Hematopoietic multipotent progenitor cell treated with erythropoietin and hydrocortisone succinate and interleukin-3 and kit ligand, for 15 days (in vitro differentiated cells): ENCODE measurements at regions not wholly inside any gene's neighbourhood (a gene's known extent, or its start where the extent isn't known, plus 50 kb on each side); places are given as distances from the start of the nearest gene placed in this dataset.

Experiments
- DNase-seq: peaks from one replicate; pipeline ENCODE4 v3.0.0-alpha.2; 2015; ENCODE audit warnings: low spot score

- DNase-seq = no peak
Observed at GRCh38 chr22:48894064-48894671, 933.5 kb downstream of the BRD1 start.

- DNase-seq = no peak
Observed at GRCh38 chr22:48893288-48894063, 934.2 kb downstream of the BRD1 start.

GRCh38 chr22:48892578-48893287 is 934.9 kb downstream of the BRD1 start:
- no peak for DNase-seq

GRCh38 chr22:48891688-48892577 is 935.7 kb downstream of the BRD1 start:
- DNase-seq = no peak

- DNase-seq = no peak
Observed at GRCh38 chr22:48890693-48891554, 936.7 kb downstream of the BRD1 start.

GRCh38 chr22:48889887-48890692 is 937.6 kb downstream of the BRD1 start:
- no peak for DNase-seq

- DNase-seq = no peak
Observed at GRCh38 chr22:48889209-48889830, 938.4 kb downstream of the BRD1 start.

- DNase-seq = no peak
Observed at GRCh38 chr22:48888466-48889208, 939.0 kb downstream of the BRD1 start.

GRCh38 chr22:48887394-48888332 is 940.0 kb downstream of the BRD1 start:
- DNase-seq = no peak

- DNase-seq = no peak
Observed at GRCh38 chr22:48886604-48887393, 940.9 kb downstream of the BRD1 start.

GRCh38 chr22:48885919-48886305 is 941.8 kb downstream of the BRD1 start:
- DNase-seq = no peak

- no peak for DNase-seq
Observed at GRCh38 chr22:48885271-48885918, 942.3 kb downstream of the BRD1 start.

- no peak for DNase-seq
Observed at GRCh38 chr22:48884786-48885185, 942.9 kb downstream of the BRD1 start.

GRCh38 chr22:48884324-48884723 is 943.3 kb downstream of the BRD1 start:
- no peak for DNase-seq

GRCh38 chr22:48883211-48883960 is 944.3 kb downstream of the BRD1 start:
- DNase-seq = no peak
